ENCODE measurements at regions not wholly inside any gene's neighbourhood (a gene's known extent, or its start where the extent isn't known, plus 50 kb on each side); places are given as distances from the start of the nearest gene placed in this dataset.

DNA sequence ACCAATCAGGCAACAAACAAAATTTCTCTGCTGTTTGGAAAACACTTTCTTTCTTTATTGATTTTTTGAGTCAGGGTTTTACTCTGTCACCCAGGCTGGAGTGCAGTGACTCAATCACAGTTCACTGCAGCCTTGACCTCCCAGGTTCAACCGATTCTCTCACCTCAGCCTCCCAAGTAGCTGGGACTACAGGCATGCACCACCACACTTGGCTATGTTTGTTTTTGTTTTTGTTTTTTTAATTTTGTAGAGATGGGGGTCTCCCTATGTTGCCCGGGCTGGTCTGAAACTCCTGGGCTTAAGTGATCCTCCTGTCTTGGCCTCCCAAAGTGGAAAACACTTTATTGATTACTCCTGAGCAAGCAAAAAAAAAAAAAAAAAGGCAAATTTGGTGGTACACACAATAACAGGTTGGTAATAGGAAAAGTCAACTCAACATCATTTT is 276.4 kb downstream of the SOX9 start:
- H3K27me3 Mint-ChIP-seq (ENCODE audit: insufficient read depth, low read depth, poor library complexity) = peaks cover 2% of the 10 kb centered on the region
- no peak for DNase-seq (ENCODE audit: low spot score)

More for the DNA sequence above, 276.4 kb downstream of the SOX9 start:
- no peak for ATAC-seq
- H3K4me1 Mint-ChIP-seq = peaks cover 27% of the 10 kb centered on the region
- Histone ChIP-seq H3K79me2 (replicated peaks; ENCODE audit: insufficient read depth) (no peaks in the 10 kb centered on the region), H3F3A (replicated peaks; ENCODE audit: low read depth) (no peaks in the 10 kb centered on the region), H3K36me3 (ENCODE audit: insufficient read depth) (no peaks in the 10 kb centered on the region), H3K4me3 (no peak overlapping the region), H3K4me2 (no peak overlapping the region), H3K27me3 (ENCODE audit: insufficient read depth) (no peaks in the 10 kb centered on the region), H3K4me1 (ENCODE audit: insufficient read depth) (peaks cover 9% of the 10 kb centered on the region), H3K9me2 (ENCODE audit: insufficient read depth) (no peaks in the 10 kb centered on the region), H3K27ac (ENCODE audit: low read depth) (no peak overlapping the region), H2AFZ (no peak overlapping the region), H4K20me1 (replicated peaks; ENCODE audit: insufficient read depth) (no peaks in the 10 kb centered on the region)
- H3K9me3 Mint-ChIP-seq = no peaks in the 10 kb centered on the region
- no peaks in the 10 kb centered on the region for H3K36me3 Mint-ChIP-seq (ENCODE audit: low read depth)
- no peak overlapping the region for H3K4me3 Mint-ChIP-seq
- no peak for TF ChIP-seq STAT1 (IDR thresholded peaks at IDR 0.05; ENCODE audit: unreplicated experiment)
- TF ChIP-seq, protein P1, sequence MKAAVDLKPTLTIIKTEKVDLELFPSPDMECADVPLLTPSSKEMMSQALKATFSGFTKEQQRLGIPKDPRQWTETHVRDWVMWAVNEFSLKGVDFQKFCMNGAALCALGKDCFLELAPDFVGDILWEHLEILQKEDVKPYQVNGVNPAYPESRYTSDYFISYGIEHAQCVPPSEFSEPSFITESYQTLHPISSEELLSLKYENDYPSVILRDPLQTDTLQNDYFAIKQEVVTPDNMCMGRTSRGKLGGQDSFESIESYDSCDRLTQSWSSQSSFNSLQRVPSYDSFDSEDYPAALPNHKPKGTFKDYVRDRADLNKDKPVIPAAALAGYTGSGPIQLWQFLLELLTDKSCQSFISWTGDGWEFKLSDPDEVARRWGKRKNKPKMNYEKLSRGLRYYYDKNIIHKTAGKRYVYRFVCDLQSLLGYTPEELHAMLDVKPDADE (IDR thresholded peaks at IDR 0.05) = no peak
- no peak for TF ChIP-seq EZH2phosphoT487 (IDR thresholded peaks at IDR 0.05; ENCODE audit: unreplicated experiment)
- no peak for TF ChIP-seq JUNB (IDR thresholded peaks at IDR 0.05; ENCODE audit: unreplicated experiment)
- TF ChIP-seq CTCF (conservative IDR thresholded peaks at IDR 0.05; ENCODE audit: low read depth in 2 of 2) = no peak
- no peak for TF ChIP-seq ZNF331 (CRISPR knock-in tag; IDR thresholded peaks at IDR 0.05; ENCODE audit: low read depth)
- TF ChIP-seq, protein P2, sequence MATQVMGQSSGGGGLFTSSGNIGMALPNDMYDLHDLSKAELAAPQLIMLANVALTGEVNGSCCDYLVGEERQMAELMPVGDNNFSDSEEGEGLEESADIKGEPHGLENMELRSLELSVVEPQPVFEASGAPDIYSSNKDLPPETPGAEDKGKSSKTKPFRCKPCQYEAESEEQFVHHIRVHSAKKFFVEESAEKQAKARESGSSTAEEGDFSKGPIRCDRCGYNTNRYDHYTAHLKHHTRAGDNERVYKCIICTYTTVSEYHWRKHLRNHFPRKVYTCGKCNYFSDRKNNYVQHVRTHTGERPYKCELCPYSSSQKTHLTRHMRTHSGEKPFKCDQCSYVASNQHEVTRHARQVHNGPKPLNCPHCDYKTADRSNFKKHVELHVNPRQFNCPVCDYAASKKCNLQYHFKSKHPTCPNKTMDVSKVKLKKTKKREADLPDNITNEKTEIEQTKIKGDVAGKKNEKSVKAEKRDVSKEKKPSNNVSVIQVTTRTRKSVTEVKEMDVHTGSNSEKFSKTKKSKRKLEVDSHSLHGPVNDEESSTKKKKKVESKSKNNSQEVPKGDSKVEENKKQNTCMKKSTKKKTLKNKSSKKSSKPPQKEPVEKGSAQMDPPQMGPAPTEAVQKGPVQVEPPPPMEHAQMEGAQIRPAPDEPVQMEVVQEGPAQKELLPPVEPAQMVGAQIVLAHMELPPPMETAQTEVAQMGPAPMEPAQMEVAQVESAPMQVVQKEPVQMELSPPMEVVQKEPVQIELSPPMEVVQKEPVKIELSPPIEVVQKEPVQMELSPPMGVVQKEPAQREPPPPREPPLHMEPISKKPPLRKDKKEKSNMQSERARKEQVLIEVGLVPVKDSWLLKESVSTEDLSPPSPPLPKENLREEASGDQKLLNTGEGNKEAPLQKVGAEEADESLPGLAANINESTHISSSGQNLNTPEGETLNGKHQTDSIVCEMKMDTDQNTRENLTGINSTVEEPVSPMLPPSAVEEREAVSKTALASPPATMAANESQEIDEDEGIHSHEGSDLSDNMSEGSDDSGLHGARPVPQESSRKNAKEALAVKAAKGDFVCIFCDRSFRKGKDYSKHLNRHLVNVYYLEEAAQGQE (IDR thresholded peaks at IDR 0.05; ENCODE audit: unreplicated experiment) = no peak
- no peak for TF ChIP-seq POLR2AphosphoS5 (IDR thresholded peaks at IDR 0.05; ENCODE audit: low read depth)
- no peak for TF ChIP-seq ZNF462 (CRISPR knock-in tag; IDR thresholded peaks at IDR 0.05)
- H3K27ac Mint-ChIP-seq = no peak overlapping the region

Data from GM23338 (cell line).